WERI-Rb-1 (cell line): ENCODE measurements at regions not wholly inside any gene's neighbourhood (a gene's known extent, or its start where the extent isn't known, plus 50 kb on each side); places are given as distances from the start of the nearest gene placed in this dataset.

ENCODE experiments used
- DNase-seq: peaks from one replicate; pipeline ENCODE4 v3.0.0-alpha.2; 2020
- H3K27ac ChIP-seq: fragments of 250-450 bp; sonication (Bioruptor Pico); 2 replicates; pipeline ENCODE4 v1.5.1; 2020; ENCODE audit warnings: mild to moderate bottlenecking, moderate library complexity
- H3K27me3 ChIP-seq: fragments of 250-450 bp; sonication (Bioruptor Pico); 2 replicates; pipeline ENCODE4 v1.5.1; 2021; ENCODE audit warnings: mild to moderate bottlenecking, low read depth, moderate library complexity; ENCODE audit not compliant: insufficient read depth, severe bottlenecking
- H3K36me3 ChIP-seq: fragments of 250-450 bp; sonication (Bioruptor Pico); 2 replicates; pipeline ENCODE4 v1.5.1; 2020; ENCODE audit warnings: mild to moderate bottlenecking, moderate library complexity
- H3K4me3 ChIP-seq: 2 replicates; pipeline ENCODE4 v1.5.1; 2011; ENCODE audit warnings: low read depth, mild to moderate bottlenecking, control low read depth, low read length
- H3K9me3 ChIP-seq: fragments of 250-450 bp; sonication (Bioruptor Pico); 2 replicates; pipeline ENCODE4 v1.5.1; 2021; ENCODE audit warnings: mild to moderate bottlenecking, moderate library complexity; ENCODE audit not compliant: severe bottlenecking
- TF ChIP-seq, protein P1 (sequence below): IDR thresholded peaks from 2 replicates; pipeline ENCODE4 v1.5.1; 2011; ENCODE audit warnings: low read depth, mild to moderate bottlenecking, control low read depth, inconsistent platforms, low read length

DNA sequence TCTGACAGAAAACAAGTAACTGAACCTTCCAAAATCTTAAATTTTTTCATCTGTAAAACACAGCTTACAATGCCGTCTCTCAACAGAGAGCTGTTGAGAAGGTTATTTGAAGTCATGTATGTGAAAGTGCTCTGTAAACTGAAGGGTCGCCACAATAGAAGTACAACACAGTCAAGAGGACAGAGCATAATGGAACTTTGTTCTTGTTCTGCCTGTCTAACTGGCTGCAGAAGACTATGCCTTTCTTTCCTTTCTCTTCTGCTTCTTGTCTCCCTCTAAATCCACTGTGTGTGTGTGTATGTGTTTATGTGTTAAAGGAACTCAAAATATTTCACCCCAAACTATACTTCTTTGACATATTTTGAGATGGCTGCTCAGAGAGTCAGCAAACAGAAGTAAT, 365.8 kb upstream of the RND3 start:
- Histone ChIP-seq H3K4me3 (no peak overlapping the region), H3K36me3 (no peaks in the 10 kb centered on the region), H3K9me3 (no peaks in the 10 kb centered on the region), H3K27ac (no peak overlapping the region), H3K27me3 (no peaks in the 10 kb centered on the region)
- DNase-seq: no peak
- TF ChIP-seq, protein P1, sequence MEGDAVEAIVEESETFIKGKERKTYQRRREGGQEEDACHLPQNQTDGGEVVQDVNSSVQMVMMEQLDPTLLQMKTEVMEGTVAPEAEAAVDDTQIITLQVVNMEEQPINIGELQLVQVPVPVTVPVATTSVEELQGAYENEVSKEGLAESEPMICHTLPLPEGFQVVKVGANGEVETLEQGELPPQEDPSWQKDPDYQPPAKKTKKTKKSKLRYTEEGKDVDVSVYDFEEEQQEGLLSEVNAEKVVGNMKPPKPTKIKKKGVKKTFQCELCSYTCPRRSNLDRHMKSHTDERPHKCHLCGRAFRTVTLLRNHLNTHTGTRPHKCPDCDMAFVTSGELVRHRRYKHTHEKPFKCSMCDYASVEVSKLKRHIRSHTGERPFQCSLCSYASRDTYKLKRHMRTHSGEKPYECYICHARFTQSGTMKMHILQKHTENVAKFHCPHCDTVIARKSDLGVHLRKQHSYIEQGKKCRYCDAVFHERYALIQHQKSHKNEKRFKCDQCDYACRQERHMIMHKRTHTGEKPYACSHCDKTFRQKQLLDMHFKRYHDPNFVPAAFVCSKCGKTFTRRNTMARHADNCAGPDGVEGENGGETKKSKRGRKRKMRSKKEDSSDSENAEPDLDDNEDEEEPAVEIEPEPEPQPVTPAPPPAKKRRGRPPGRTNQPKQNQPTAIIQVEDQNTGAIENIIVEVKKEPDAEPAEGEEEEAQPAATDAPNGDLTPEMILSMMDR: no peak

- H3K4me3 ChIP-seq: no peak overlapping the region
- TF ChIP-seq, protein P1: no peak
- no peak overlapping the region for H3K27ac ChIP-seq
- H3K27me3 ChIP-seq: no peaks in the 10 kb centered on the region
- no peak for DNase-seq
- no peaks in the 10 kb centered on the region for H3K36me3 ChIP-seq
- H3K9me3 ChIP-seq: no peaks in the 10 kb centered on the region
Measured at GRCh38 chr2:150850641-150851040, 363.2 kb upstream of the RND3 start.

- Histone ChIP-seq H3K9me3 (no peaks in the 10 kb centered on the region), H3K27me3 (no peaks in the 10 kb centered on the region), H3K36me3 (no peaks in the 10 kb centered on the region), H3K4me3 (no peak overlapping the region), H3K27ac (no peak overlapping the region)
- TF ChIP-seq, protein P1: no peak
- no peak for DNase-seq
Measured at GRCh38 chr2:150847578-150847977, 360.1 kb upstream of the RND3 start.

DNA sequence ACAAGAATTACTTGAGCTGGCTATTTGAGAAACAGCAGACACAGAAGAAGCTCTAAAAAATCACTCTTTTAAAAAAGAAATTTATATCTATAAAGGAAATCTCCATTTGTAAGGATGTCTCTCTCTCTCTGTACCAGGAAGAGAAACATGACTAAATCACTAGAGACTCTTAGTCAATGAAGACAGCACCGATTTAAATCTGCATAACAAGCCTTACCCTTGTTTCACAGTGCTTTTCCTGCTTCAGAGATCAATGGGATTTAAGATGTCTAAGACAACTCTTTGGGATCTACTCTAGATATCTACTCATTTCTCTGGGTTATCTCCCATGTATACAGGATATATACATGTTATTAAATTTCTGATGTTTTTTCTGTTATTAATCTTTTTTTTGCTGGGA, 359.2 kb upstream of the RND3 start:
- no peaks in the 10 kb centered on the region for H3K27me3 ChIP-seq
- DNase-seq: no peak
- H3K4me3 ChIP-seq: no peak overlapping the region
- no peaks in the 10 kb centered on the region for H3K36me3 ChIP-seq
- no peak overlapping the region for H3K27ac ChIP-seq
- TF ChIP-seq, protein P1: no peak
- H3K9me3 ChIP-seq: no peaks in the 10 kb centered on the region

- H3K9me3 ChIP-seq: no peaks in the 10 kb centered on the region
- no peaks in the 10 kb centered on the region for H3K27me3 ChIP-seq
- no peak overlapping the region for H3K27ac ChIP-seq
- TF ChIP-seq, protein P1: no peak
- H3K36me3 ChIP-seq: no peaks in the 10 kb centered on the region
- DNase-seq: no peak
- H3K4me3 ChIP-seq: no peak overlapping the region
Measured at GRCh38 chr2:150832686-150833085, 345.2 kb upstream of the RND3 start.

DNA sequence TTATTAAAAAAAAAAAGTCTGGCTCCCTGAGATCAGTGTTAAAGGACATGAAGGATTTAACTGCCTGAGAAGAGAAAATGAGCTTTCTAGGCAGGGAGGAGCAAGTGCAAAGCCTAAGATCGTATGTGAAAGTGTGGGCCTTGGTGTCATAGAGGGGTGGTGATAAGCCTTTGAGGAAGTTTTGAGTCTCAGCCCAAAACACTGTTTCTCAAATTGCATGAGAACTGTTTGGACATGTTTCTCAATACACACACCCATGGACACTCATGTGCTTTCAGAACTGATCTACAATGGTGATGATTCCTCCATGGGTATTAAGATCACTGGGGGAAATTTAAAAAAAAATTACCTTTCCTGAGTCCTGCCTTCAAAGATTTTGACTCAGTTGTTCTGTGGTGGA, 336.7 kb upstream of the RND3 start:
- Histone ChIP-seq H3K27ac (no peak overlapping the region), H3K36me3 (no peaks in the 10 kb centered on the region), H3K27me3 (no peaks in the 10 kb centered on the region), H3K9me3 (no peaks in the 10 kb centered on the region), H3K4me3 (no peak overlapping the region)
- no peak for DNase-seq
- TF ChIP-seq, protein P1: no peak
